GM21717 (cell line): ENCODE measurements at regions not wholly inside any gene's neighbourhood (a gene's known extent, or its start where the extent isn't known, plus 50 kb on each side); places are given as distances from the start of the nearest gene placed in this dataset.
"Not testable (repeated sequence)": the region's sequence is repeated elsewhere in the genome, so short reads cannot be mapped to it uniquely, and the experiment has no call there.

ENCODE experiments used
- ATAC-seq: cut with Tn5 transposase; IDR thresholded peaks from one replicate; pipeline ENCODE4 v1.9.1; 2021; ENCODE audit warnings: mild to moderate bottlenecking, moderate library complexity; ENCODE audit not compliant: unreplicated experiment

- peak; percentile 77 for ATAC-seq
Measured at GRCh38 chr3:103134023-103134724, 699.4 kb downstream of the ZPLD1 start.

GRCh38 chr3:103136621-103137020 is 701.8 kb downstream of the ZPLD1 start:
- no peak for ATAC-seq

DNA sequence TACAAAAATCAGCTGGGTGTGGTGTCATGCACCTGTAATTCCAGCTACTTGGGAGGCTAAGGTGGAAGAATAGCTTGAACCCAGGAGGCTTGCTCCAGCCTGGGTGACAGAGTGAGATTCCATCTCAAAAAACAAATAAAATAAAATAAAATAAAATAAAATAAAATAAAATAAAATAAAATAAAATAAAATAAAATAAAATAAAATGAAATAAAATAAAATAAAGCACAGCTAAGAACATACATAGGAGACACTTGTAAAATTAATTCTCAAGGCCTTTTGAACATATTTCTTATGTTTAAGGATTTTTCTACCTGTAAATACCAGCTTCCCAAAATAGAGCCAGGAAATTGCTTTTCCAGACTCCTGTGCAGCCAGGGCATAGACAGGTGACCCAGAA is 703.0 kb downstream of the ZPLD1 start:
- ATAC-seq = no peak

- no peak for ATAC-seq
Measured at GRCh38 chr3:103158183-103158582, 723.4 kb downstream of the ZPLD1 start.

GRCh38 chr3:103166890-103167289 is 732.1 kb downstream of the ZPLD1 start:
- no peak for ATAC-seq

- ATAC-seq = no peak
Measured at GRCh38 chr3:103167850-103168249, 733.0 kb downstream of the ZPLD1 start.

GRCh38 chr3:103169289-103169688 is 734.5 kb downstream of the ZPLD1 start:
- ATAC-seq = no peak

GRCh38 chr3:103170651-103171050 is 735.8 kb downstream of the ZPLD1 start:
- no peak for ATAC-seq

GRCh38 chr3:103173940-103174339 is 739.1 kb downstream of the ZPLD1 start:
- ATAC-seq = no peak

DNA sequence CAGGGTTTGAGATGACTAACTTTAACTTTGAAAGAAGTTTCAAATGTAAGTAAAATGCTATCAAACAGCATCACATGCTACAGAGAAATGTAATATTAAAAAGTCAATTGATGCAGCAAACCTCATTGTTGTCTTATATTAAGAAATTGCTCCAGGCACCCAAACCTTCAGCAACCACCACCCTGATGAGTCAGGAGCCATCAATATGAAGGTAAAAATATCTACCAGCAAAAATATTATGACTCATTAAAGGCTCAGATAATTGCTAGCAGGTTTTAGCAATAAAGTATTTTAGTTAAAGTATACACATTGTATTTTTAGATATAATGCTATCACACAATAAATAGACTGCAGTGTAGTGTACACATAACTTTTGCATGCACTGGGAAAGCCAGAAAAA is 746.3 kb downstream of the ZPLD1 start:
- no peak for ATAC-seq

DNA sequence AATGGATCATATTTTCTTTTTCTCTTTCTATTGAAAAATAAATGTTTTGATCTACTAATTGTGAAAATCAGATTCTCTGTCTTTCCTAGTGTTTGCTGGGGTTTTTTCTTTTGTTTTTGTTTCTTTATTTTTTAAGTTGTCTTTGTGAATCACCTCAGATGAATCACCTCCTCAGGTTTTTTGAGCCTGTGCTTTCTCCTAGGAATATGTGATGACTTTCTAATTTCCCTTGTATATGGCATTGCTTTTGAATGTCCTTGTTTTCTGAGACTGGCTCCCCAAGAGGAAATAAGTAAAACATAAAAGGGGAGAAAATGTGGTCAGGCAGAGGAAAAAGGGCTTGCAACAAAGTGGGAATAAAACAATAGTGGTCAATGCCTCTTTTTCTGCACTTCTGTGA is 750.0 kb downstream of the ZPLD1 start:
- ATAC-seq = no peak

- no peak for ATAC-seq
Measured at GRCh38 chr3:103189941-103190340, 755.1 kb downstream of the ZPLD1 start.

DNA sequence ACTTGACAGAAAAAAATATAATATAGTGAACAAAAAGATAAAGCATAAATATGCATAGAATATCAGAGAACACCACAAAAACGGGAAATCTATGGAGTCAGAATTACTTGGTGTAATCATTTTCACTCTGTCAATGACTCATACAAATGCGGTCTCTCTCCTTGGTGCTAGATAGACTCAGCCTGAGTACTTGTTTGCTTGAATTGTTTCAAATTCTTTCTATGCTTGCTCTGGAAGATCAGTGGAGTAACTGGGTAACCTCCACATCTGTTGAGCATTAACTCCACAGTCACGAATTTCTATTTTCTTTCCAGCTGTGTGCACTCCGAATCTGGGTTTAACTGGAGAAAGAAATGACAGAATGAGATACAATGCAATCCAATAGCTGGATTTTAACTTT is 760.4 kb downstream of the ZPLD1 start:
- ATAC-seq = no peak

DNA sequence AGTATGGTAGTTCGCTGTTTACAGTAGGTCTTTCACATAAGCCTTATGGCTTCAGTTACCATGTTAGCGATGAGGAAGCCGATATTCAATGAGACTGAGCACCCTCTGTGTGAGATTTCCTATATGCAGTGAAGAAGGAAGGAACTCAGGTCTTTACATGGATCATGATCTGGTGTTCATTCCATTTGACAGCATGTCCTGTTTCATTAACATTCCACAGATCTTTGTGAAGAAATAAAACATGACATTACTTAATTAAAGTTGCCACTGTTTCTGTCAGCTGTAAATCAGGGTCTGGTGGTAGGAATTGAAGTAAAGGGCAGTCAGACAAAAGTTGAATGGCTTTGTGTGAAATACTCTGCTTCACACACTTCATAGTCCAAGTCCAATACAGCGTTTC is 768.6 kb downstream of the ZPLD1 start:
- ATAC-seq = no peak

GRCh38 chr3:103210583-103210982 is 775.8 kb downstream of the ZPLD1 start:
- ATAC-seq = no peak

GRCh38 chr3:103218146-103218545 is 783.3 kb downstream of the ZPLD1 start:
- ATAC-seq = peak; percentile 100

DNA sequence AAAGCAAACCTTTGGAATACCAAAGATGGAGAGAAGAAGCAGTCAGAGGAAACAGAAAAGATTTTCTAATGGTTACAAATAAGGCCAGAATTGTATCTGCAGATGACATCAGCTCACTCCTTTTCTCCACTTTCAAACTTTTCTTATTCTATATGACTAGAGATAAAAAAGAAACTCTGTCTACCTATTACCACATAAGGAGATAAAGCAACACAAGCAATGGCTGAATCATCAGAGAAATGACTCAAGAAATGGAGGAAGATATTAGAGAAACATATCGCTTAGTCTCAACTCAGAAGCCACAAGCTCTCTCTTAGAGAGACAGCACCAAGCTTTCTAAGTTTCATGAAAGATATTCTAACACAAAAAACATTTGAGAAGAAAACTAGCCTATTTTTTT is 784.0 kb downstream of the ZPLD1 start:
- ATAC-seq = peak; percentile 26

DNA sequence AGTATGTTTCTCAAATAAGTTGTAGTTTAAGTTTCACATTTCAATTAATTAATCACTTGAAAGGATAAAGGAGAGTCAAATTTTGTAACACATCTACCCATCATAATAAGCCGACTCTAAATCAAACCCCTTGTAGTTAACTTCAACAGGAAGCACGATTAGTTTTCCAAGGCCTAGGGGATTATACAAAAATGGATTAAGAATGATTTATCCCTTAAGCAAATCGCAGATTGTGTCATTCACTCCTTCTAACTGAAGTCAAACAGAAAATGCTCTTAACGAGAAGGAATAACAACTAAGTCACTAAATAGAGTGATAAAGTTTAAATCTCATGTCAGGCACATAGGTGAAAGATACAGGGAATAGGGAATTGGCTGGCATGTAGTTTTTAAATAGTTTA is 792.8 kb downstream of the ZPLD1 start:
- ATAC-seq = no peak

DNA sequence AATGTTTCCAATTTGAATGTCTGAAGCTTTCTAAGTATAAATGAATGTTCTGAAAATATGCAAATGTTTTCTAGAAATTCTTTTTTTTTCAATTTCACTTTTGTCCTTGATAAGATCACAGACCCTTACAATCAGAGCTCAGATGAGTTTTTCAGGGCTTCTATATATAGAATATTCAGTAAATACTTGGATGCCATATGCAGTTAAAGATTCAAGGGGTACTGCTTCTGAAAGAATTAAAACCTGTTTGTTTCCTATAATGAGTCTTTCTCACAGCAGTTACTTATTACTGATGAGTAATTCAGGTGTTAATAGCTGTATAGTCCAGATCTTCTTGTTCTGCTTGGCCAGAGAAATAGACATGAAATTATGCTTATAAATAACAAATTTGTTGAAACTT is 812.6 kb downstream of the ZPLD1 start:
- ATAC-seq = no peak

DNA sequence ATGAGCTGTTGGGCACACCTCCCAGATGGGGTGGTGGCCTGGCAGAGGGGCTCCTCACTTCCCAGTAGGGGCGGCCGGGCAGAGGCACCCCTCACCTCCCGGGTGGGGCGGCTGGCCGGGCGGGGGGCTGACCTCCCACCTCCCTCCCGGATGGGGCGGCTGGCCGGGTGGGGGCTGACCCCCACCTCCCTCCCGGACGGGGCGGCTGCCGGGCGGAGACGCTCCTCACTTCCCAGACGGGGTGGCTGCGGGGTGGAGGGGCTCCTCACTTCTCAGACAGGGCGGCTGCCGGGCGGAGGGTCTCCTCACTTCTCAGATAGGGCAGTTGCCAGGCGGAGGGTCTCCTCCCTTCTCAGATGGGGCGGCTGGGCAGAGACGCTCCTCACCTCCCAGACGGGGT is 820.0 kb downstream of the ZPLD1 start:
- not testable (repeated sequence) for ATAC-seq

DNA sequence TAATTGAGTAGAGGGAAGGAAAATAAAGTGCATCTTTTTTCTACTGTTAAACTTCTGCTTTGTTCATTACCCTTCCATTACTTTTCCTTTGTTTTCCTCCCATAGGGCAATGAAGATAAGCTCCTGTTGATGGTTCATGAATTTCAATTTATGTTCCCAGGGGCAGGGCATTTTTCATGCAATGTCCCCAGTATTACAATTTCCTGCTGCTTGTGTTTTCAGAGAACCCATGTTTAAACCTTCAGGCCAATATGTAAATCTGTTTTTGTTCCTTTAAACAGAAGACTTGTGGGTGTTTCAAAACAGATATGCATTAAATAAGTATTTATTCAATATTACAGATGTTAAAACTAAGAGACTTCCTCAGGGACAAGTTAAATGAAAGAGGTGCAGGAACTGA is 834.5 kb downstream of the ZPLD1 start:
- ATAC-seq = no peak

DNA sequence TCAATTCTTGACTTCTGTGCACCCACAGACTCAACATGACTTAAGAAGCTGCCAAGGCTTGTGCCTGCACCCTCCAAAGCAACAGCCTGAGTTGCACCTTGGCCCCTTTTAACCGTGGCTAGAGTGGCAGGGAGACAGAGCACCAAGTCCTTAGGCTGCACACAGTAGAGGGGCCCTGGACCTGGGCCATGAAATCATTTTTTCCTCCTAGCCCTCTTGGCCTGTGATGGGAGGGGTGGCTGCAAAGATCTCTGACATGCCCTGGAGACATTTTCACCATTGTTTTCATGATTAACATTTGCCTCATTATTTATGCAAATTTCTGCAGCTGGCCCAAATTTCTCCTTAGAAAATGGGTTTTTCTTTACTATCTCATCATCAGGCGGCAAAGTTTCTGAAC is 836.8 kb downstream of the ZPLD1 start:
- no peak for ATAC-seq

DNA sequence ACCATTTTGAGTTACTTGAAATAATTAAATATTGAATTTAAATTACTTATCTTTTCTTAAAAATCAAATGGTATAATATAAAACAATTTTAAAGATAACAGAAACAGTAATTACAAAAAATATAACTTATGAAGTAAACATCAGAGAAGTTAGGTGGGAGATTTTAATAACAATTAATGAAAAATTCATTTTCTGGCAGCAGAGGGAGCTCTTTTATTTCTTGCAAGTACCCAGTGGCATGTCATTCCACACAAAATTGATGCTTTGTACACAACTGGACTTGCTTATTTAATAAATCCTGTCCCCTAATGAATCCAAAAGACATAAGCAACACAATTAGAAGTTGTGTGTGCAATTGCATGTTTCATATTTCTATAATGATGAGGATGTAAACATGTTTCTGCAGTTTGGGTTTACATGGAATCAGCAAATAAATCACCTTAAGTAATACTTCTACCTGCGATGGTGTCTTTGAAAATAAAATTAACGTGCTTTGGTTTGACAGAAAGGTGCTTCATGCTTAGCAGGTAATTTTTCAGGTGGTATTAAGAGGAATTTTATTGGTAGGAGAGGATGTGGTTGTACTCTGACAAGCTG is 861.3 kb downstream of the ZPLD1 start:
- ATAC-seq = no peak
